Hematopoietic multipotent progenitor cell treated with erythropoietin and hydrocortisone succinate and interleukin-3 and kit ligand, for 17 days (in vitro differentiated cells): ENCODE measurements at regions not wholly inside any gene's neighbourhood (a gene's known extent, or its start where the extent isn't known, plus 50 kb on each side); places are given as distances from the start of the nearest gene placed in this dataset.

Experiments
- DNase-seq: peaks from one replicate; pipeline ENCODE4 v3.0.0-alpha.2; 2015; ENCODE audit warnings: low spot score

DNA sequence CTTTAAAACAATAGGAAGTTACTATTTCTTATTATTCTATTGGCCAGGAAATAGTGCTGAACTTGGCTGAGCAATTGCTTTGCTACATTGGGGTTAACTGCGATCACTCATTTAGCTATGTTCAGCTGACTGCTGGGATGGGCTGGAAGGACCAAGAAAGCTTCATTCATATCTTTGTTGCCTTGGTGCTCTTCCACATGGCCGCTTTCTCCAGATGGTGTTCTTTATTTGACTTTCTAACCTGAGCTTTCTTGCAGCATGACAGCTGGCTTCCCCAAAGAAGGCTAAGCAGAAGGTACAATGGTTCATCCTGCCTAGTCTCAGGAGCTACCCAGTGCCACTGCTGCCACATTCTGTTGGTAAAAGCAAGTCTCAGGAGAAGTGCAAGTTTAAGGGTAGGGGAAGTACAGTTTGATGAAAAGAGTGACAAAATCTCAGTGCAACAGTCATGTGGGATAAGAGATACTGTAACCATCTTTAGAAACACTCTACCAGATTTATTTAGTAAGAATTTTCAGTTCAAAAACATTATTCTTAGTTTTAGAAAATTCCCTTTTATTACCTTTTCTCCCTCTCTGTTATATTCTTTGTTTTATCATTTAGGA is 180.6 kb upstream of the RBMS1 start:
- DNase-seq, result no peak

DNA sequence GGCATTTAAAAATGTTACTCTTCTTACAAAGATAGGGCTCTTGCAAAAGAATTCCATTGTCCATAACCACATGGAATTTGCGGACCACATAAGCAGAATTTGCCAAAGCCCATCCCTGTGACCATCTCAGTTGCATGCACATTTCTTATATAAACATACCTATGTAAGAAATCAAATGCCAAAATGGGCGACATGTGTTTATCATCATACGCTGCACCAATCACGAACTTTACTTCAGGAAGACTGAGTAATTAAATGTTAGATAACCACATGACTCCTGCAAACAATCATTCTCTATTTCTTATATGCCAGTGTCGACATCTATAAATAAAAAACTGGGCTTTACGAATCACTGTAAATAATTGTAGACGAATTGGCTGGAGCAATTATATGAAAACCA is 186.1 kb upstream of the RBMS1 start:
- no peak for DNase-seq

DNA sequence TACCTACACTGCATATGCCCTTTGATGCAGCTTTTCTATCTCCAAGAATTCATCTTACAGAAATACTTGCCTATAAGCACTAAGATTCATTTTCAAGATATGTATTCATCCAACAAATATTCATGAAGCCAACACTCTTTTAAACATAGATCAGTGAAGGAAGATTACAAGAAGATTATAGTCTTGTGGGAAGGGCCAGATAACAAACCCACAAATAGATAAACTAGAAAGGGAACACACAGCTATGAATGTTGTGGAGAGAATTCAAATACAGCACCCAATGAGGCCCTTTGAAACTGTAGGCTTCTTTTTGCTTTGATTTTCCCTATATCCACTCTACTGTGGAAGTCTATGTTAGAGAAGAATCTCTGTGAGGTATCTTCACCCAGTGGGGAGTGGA is 186.7 kb upstream of the RBMS1 start:
- DNase-seq, result no peak

DNA sequence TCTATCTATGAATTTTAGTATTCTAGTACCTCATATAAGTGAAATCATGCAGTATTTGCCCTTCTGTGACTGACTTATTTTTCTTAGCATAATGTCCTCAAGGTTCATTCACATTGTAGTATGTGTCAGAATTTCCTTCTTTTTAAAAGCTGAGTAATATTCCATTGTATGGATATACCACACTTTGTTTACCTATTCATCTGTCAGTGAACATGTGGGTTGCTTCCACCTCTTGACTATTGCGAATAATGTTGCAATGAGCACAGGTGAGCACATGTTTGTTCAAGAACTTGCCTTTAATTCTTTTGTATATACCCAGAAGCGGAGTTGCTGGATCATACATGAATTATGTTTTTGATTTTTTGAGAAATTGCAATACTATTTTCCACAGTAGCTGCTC is 187.4 kb upstream of the RBMS1 start:
- no peak for DNase-seq

DNA sequence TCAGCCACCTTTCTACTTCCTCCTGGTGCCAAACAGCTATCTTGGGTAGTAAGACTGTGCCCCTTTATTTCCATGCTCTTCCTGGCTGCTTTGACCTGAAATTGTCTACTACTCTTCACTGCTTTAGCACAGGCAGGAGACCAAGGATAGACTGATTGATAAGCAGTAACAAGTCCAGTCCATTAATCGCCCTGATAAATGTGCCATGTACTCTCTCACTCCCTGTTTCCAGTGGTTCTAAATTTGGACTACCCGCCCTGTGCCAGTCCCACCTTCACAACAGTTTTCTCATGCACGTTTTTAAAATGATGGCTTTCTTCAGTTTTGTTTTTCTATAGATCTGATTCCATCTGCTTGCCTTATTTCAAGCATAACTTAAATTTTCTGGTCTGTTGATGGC is 189.6 kb upstream of the RBMS1 start:
- DNase-seq, result no peak

DNA sequence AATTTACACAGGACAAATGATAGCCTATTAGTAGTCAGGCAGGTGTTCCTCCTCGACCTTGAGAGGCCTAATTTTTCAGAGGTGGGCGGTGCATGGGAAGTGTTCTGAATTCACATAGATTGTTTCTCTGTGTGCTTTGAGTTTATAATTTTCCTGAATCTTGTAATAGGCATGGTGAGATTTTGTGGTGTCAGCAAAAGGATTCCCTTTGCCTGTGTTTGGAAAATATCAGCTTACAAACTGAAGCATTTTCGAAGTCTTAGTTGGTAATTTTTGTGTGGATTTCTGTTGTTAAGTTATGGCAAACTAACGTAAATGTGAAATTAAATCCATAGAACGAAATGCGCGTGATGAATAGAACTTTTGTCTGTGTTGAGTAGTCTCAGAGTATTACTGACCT is 194.0 kb upstream of the RBMS1 start:
- DNase-seq, result no peak

DNA sequence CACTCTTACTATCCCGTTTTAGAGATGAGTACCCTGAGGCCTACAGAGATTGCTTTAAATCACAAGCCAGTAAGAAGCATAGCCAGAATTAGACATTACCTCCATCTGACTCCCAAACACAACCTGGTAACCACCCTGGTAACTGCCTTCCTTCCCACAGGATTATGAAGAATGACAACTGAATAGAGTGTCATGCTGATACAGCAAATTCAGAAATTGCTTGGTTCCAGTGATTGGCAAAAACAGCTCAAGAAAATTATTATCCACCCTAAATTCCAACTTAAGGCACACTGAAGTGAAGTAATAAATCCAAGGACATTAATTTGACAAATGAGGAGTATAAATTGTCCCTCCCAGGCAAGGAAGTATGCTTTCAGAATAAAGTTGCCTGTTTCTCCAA is 195.8 kb upstream of the RBMS1 start:
- no peak for DNase-seq

DNA sequence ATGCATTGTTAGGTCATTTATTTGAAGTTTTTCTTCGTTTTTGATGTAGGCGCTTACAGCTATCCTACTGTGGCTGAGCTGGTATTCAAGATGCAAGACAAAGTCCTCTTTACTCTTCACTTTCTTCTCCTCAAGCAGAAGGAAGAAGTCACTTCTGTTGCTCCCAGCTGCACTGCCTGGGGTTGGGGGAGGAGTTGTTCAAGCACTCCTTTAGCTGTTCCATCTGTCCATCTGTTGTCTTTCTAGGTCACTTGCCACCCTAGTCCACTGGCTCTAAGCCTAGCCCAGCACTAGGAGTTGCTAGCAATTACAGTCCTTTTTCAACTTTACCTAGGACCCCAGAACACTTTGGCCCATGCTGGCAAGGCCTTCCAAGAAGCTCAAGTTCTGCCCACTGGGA is 200.6 kb upstream of the RBMS1 start:
- no peak for DNase-seq

DNA sequence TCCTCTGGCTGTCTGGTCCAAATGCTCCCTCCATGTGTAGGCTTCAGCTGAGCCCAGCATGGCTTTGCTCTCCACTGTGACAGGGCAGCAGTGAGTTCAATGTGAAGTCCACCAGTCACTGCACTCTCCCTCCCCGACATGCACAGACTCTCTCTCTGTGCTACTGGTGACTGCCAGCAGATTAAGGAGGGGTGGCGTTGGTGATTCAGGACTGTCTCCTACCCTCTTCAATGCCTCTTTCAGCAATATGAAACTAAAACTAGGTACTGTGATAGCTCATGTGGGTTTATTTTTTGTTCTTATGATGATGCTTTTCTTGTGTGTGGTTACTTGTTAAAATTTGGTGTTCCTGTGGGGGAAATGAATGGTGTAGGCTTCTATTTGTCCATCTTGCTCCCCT is 201.0 kb upstream of the RBMS1 start:
- no peak for DNase-seq

DNA sequence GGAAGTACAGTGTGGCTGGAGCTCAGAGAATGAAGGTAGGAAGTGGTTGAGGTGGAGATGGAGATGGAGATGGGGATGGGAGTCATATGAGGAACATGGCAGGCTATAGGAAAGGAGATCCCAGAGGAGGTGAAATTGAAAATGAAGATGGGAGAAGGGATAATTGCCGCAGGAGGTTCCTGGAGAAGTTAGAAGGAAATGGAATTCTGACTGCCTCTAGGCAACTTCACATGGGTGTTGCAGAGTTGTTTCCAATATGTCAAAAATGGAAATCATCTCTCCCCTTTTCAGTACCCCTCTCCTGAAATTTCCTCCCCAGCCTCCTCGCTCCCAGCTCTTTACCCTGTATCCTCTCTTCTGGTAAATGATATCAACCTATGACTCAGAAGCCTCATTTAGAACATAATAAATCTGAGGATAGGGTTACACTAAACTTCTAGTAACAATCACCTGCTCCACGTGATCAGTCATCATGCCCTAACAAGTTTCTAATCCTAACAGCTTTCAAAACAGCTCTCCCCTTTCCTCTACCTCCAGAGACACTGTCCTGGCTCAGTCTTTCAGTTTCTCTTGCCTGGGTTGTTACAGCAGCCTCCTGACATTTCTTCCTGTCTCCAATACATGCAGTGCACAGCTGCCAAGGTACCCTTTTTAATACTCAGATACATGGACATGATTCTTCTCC is 201.9 kb upstream of the RBMS1 start:
- no peak for DNase-seq

DNA sequence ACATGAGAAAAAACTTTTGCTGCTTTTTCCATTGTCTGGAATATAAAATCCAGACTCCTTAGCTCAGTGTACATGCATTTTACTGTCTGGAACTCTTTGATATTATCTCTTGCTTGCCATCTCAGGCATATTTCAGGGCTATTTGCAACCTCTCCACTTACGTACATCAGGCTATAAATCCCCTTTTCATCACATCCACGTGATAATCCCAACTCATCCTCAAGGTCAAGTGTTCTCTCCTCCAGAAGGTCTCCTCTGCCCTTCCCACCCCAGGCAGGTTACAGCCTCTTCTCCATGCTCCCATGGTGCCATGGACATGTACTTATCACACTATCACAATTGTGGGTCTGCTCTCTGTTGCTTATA is 202.5 kb upstream of the RBMS1 start:
- DNase-seq, result no peak

DNA sequence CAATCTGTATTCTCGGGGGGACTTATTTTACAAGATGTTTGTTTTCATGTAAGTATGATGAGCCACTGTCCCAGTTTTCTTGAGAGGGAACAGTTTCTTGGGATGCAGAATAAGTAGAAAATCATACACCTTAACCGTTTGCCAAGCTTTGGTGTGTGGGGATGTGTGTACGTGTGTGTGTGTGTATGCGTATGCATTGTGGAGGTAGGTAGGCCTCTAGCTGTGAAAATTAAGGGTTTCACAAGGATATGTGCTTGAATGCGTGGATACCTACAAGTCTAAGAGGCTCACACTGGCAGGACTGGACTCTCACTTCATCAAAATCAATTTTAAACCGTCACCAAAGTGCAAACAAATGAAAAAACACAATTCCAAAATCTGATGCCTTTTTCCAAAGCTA is 204.2 kb upstream of the RBMS1 start:
- no peak for DNase-seq

DNA sequence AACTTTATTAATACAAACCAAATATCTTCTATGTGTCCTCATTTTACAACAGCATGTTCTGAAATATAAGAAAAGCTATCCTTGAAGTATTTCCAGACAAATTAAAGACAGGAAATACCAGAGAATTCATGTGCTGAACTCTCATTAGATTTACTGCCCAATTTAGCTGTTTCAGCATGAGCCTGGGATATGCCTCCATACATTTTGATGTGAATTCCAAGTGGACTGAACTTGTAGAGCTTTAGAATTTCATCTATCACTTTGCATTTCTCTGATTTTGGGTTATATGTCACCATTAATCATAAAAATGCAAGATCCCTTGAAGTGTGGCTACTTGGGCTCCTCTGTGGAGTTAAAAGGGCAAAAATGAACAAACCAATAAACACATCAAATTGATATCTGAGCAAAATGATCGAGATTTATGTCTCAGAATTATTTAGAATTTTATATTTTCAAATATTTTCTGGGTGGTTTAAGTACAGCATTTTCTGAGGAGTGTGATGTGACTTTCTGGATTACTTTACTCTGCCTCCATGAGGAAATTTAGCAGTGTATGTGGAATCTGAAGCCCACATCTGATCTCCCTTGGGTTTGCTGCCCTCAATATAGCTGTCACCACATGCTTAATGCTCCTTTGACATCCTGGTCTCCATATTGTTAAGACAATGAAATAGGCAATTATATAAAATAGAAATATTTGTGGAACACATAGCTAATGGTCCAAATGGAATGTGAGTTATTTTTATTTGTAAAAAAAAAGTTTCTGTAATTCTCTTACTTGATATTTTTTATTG is 206.6 kb upstream of the RBMS1 start:
- no peak for DNase-seq

DNA sequence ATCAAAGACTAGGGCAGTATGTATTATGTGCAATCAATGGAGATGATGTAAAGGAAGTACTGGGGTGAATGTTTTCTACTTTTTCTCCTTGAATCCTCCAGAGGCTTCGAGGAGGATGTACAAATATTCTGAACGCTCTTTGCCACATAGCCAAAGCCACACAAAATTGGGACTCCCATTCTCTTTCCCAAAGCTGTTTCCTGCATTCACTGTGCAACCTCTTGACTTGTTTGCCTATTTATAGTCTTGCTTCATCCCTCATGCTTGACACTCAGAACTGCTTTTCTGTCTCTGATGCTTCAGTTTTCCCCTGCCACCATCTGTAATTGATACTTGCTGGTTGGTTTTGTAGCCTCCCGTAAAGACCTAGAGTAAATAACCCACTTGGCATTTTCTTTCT is 208.2 kb upstream of the RBMS1 start:
- no peak for DNase-seq

DNA sequence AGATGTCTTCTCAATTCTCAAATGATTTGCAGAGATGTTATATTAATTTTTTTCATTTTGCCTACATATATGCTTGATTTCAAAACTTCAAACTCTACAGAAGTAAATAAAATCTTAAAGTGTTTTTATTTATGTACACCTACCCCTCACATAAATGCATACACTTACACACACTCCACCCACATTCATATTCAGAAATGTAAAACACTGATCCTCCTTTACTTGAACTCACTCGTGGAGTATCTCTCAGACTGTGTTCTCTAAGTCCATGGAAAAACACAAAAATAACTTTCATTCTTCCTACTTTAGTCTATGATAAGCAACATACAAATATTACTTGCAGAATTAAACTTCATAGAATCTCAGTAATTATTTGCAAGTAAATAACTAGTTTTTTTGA is 209.1 kb upstream of the RBMS1 start:
- DNase-seq, result no peak

DNA sequence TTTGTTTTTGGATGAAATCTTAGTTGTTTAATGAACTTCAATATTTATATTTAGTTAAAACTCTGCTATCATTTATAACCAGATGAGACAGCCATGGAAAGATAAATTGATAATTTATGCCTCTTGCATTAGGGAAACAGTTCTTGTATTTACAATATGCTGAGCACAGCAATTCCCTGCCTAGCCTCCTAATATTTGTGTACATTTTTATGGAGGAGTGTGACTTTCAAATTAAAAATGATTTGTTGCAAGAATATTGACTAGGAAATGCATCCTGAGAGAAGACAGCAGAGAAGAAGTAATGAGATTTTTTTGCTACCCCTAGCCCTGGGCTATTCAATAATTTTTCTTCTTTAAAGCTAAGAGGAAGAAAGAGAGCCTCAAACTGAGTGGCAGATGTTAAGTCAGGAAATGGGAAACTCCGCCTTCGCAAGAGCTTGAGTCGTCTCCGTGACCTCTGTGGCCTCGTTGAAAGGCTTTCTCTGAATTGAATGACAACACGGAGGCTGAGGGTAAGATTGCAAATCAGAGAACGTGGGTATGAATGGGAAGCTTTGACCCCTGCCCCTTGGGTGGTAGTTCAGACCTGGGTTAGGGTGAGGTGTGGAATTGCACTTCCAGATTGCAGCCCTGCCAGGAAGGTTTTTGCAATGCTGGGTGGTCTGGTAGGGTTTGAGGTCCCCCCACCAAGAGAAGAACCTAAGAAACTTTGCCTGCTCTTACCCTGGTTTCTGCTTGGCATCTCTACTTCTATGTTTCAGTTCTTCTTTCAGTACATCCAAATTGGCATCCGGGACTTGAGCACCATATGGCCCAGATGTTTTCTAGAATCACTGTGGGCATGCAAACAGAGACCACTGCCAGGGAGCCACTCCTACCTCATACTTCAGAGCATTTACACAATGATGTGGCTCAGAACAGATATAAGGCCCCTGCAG is 210.3 kb upstream of the RBMS1 start:
- no peak for DNase-seq

DNA sequence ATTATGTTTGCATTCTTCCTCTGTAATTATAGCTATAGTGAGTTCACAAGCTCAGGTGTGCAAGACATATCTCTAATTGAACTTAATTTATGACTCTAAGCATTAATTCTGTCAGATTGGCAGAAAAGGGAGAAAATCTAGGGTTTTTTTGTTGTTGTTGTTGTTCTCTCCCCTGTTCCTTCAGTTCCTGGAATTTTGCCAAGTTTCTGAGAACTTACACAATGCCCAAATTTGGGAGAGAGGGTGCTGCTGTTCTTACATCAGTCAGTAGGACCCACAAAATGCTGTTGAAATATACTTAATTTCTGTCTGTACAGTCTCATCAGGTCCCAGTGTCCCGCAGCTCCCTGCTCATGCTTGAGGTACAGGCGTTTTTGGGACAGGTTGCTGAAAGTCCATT is 221.8 kb upstream of the RBMS1 start:
- peak; percentile 8 for DNase-seq

DNA sequence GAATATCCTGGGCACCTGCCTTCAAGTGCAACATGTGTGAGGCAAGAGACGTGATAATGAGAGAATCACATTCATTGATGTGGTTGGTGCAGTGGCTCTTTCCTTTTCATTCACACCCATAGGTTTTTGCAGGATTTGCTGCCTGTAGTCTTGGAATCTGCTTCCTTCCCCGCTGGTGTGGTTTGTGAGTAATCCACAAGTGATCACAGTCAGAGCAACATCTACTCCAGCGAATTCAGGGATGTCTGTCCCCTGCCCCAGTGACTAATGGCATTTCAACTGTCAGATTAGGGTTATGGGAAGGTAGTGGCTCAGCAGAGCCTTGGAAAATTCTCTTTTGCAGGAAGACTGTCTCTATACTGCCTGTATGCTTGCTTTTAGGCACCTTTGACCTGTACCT is 225.5 kb upstream of the RBMS1 start:
- DNase-seq, result no peak

DNA sequence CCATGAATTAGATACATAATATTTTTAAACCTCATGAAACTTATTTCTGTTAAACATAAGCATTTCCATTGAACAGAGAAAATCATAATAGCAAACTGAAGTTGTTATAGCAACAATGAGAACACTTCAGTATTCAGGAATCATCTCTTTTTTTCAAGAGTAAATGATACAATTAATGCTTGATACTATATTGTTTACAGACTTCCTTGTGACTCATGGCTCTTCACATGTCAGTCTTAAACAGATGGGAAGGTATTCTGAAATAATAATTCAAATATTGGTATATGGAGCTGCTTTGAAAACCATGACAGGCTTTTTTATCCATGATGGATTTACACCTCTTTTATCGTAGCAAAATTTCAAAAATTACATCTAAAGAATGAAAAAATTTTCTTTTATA is 226.5 kb upstream of the RBMS1 start:
- no peak for DNase-seq

DNA sequence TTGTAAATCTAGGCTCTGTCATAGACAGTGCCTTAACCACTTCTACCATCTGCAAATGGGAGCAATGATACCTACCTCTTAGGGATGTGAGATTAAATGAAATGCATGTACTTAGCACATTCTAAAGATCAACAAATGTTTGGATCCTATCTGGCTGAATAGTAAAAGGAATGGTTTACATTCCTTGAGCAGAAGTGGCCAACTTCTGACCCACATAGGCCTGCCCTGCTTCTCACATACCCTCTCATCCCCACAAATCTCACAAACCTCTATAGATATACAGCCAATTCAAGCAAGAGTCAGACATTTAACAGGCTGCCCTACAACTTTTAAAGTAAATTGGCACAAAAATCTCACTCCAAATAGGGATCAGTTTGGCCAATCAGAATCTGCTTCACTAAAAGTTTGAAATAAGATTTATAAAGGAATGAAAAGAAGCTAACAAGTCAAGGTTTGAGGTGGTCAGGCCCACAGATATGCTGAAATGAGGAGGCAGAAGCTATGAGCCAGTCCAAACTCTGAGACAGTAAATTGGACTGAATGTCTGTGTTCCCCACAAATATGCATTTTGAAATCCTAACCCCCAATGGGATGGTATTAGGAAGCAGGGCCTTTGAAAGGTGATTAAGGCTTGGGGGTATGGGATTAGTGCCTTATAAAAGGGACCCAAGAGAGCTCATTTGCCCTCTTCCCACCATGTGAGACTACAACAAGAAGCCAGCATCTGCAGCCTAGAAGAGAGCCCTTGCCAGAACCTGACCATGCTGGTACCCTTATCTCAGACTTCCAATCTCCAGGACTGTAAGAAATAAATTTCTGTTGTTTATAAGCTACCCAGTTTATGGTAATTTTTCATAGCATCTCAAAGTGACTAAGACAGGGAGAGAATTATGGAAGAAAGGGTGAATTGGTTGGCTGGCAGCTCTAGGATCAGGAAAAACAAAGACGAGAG is 227.8 kb upstream of the RBMS1 start:
- no peak for DNase-seq

DNA sequence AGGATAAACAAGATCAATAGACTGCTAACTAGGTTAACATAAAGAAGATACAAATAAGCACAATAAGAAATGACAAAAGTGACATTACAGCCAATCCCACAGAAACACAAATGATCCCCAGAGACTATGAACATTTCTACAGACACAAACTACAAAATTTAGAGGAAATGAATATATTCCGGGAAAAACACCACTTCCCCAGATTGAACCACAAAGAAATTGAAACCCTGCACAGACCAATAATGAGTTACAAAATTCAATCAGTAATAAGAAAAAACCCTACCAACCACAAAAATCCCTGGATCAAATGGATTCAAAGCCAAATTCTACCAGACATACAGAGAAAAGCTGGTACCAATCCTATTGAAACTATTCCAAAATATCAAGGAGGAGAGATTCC is 232.4 kb upstream of the RBMS1 start:
- DNase-seq, result no peak
